WTC11 (cell line): ENCODE measurements at regions not wholly inside any gene's neighbourhood (a gene's known extent, or its start where the extent isn't known, plus 50 kb on each side); places are given as distances from the start of the nearest gene placed in this dataset.

Experiments
- ATAC-seq: fragments of 200-7000 bp; cut with Tn5 transposase; 2 replicates; pipeline ENCODE4 v1.10.0; 2021; ENCODE audit warnings: mild to moderate bottlenecking, moderate library complexity
- CTCF ChIA-PET: fragments of 300-600 bp; sonication (Branson Sonifier 250); formaldehyde crosslinking; loops from one replicate; lab custom pipeline; 2021; ENCODE audit warnings: antibody characterized with exemption; lab: Charles Lee
- POLR2A ChIA-PET: fragments of 350-600 bp; sonication (Branson Sonifier 250); formaldehyde crosslinking; loops from one replicate; lab custom pipeline; 2021; ENCODE audit warnings: antibody characterized with exemption; lab: Charles Lee
- DNase-seq: peaks from one replicate; pipeline ENCODE4 v3.0.0; 2021; ENCODE audit warnings: low spot score
- H3K27ac Mint-ChIP-seq: 2 replicates; pipeline ENCODE4 v1.8.0; 2021; ENCODE audit warnings: mixed read lengths
- H3K27me3 Mint-ChIP-seq: 2 replicates; pipeline ENCODE4 v1.8.0; 2021; ENCODE audit warnings: low read depth, mild to moderate bottlenecking, moderate library complexity, mixed read lengths
- H3K36me3 Mint-ChIP-seq: 2 replicates; pipeline ENCODE4 v1.8.0; 2021; ENCODE audit warnings: mixed read lengths
- H3K4me1 Mint-ChIP-seq: 2 replicates; pipeline ENCODE4 v1.8.0; 2022; ENCODE audit warnings: mixed read lengths
- H3K4me3 Mint-ChIP-seq: 2 replicates; pipeline ENCODE4 v1.8.0; 2021; ENCODE audit warnings: mild to moderate bottlenecking, moderate library complexity, mixed read lengths
- H3K9me3 Mint-ChIP-seq: 2 replicates; pipeline ENCODE4 v1.8.0; 2021; ENCODE audit warnings: mixed read lengths
- CREB1 ChIP-seq: sonication (generic); formaldehyde crosslinking; IDR thresholded peaks from 2 replicates; pipeline ENCODE4 v1.8.0; 2023; ENCODE audit warnings: mild to moderate bottlenecking, missing genetic modification reagents
- CREM ChIP-seq: sonication (generic); formaldehyde crosslinking; IDR thresholded peaks from 2 replicates; pipeline ENCODE4 v1.8.1; 2022; ENCODE audit warnings: mild to moderate bottlenecking, missing genetic modification reagents, moderate library complexity
- ETV6 ChIP-seq: sonication (generic); formaldehyde crosslinking; IDR thresholded peaks from 2 replicates; pipeline ENCODE4 v1.8.1; 2022; ENCODE audit warnings: mild to moderate bottlenecking, missing genetic modification reagents
- FOXJ3 ChIP-seq: sonication (generic); formaldehyde crosslinking; IDR thresholded peaks from 2 replicates; pipeline ENCODE4 v1.9.0; 2021; ENCODE audit warnings: missing genetic modification reagents, mild to moderate bottlenecking, borderline replicate concordance
- GRHL2 ChIP-seq: fragments of 250-450 bp; sonication (Bioruptor Pico); IDR thresholded peaks from 2 replicates; pipeline ENCODE4 v1.8.0; 2022; ENCODE audit warnings: mild to moderate bottlenecking, moderate library complexity; ENCODE audit not compliant: insufficient replicate concordance, severe bottlenecking
- JAZF1 ChIP-seq: fragments of 250-450 bp; sonication (Bioruptor Pico); IDR thresholded peaks from 2 replicates; pipeline ENCODE4 v1.9.0; 2021; ENCODE audit warnings: moderate library complexity, mild to moderate bottlenecking, inconsistent platforms
- MXD4 ChIP-seq: fragments of 250-450 bp; sonication (Bioruptor Pico); IDR thresholded peaks from 2 replicates; pipeline ENCODE4 v1.8.0; 2021; ENCODE audit warnings: mild to moderate bottlenecking, moderate library complexity, borderline replicate concordance
- MYBL2 ChIP-seq: sonication (generic); formaldehyde crosslinking; IDR thresholded peaks from 2 replicates; pipeline ENCODE4 v1.8.1; 2023; ENCODE audit warnings: mild to moderate bottlenecking, moderate library complexity, missing genetic modification reagents
- NR1H2 ChIP-seq: sonication (generic); formaldehyde crosslinking; IDR thresholded peaks from 2 replicates; pipeline ENCODE4 v1.9.0; 2021; ENCODE audit warnings: mild to moderate bottlenecking, moderate library complexity, missing genetic modification reagents
- NR2C2 ChIP-seq: sonication (generic); formaldehyde crosslinking; IDR thresholded peaks from 2 replicates; pipeline ENCODE4 v1.8.0; 2022; ENCODE audit warnings: mild to moderate bottlenecking, missing genetic modification reagents
- PRRX2 ChIP-seq: fragments of 250-450 bp; sonication (Bioruptor Pico); IDR thresholded peaks from 2 replicates; pipeline ENCODE4 v1.8.0; 2021; ENCODE audit warnings: mild to moderate bottlenecking
- RORB ChIP-seq: fragments of 250-450 bp; sonication (Bioruptor Pico); IDR thresholded peaks from 2 replicates; pipeline ENCODE4 v1.9.0; 2021; ENCODE audit warnings: mild to moderate bottlenecking
- TF ChIP-seq, protein P1 (sequence below): sonication (generic); formaldehyde crosslinking; IDR thresholded peaks from 2 replicates; pipeline ENCODE4 v1.8.1; 2023; ENCODE audit warnings: mild to moderate bottlenecking, missing genetic modification reagents, moderate library complexity
- TF ChIP-seq, protein P2 (sequence below): fragments of 250-450 bp; sonication (Bioruptor Pico); conservative IDR thresholded peaks from 2 replicates; pipeline ENCODE4 v1.9.0; 2021; ENCODE audit warnings: mild to moderate bottlenecking
- TF ChIP-seq, protein P3 (sequence below): fragments of 250-450 bp; sonication (Bioruptor Pico); IDR thresholded peaks from 2 replicates; pipeline ENCODE4 v1.9.0; 2021; ENCODE audit warnings: mild to moderate bottlenecking
- TF ChIP-seq, protein P4 (sequence below): sonication (generic); formaldehyde crosslinking; IDR thresholded peaks from 2 replicates; pipeline ENCODE4 v1.8.1; 2023; ENCODE audit warnings: mild to moderate bottlenecking, missing genetic modification reagents, moderate library complexity
- TF ChIP-seq, protein P5 (sequence below): sonication (generic); formaldehyde crosslinking; IDR thresholded peaks from 2 replicates; pipeline ENCODE4 v1.8.1; 2023; ENCODE audit warnings: mild to moderate bottlenecking, moderate library complexity, missing genetic modification reagents
- TF ChIP-seq, protein P6 (sequence below): sonication (generic); formaldehyde crosslinking; IDR thresholded peaks from 2 replicates; pipeline ENCODE4 v1.8.1; 2022; ENCODE audit warnings: low read depth, mild to moderate bottlenecking, moderate library complexity, missing genetic modification reagents, borderline replicate concordance
- TF ChIP-seq, protein P7 (sequence below): fragments of 200-600 bp; IDR thresholded peaks from 2 replicates; pipeline ENCODE4 v1.8.0; 2022; ENCODE audit warnings: antibody characterized with exemption

DNA sequence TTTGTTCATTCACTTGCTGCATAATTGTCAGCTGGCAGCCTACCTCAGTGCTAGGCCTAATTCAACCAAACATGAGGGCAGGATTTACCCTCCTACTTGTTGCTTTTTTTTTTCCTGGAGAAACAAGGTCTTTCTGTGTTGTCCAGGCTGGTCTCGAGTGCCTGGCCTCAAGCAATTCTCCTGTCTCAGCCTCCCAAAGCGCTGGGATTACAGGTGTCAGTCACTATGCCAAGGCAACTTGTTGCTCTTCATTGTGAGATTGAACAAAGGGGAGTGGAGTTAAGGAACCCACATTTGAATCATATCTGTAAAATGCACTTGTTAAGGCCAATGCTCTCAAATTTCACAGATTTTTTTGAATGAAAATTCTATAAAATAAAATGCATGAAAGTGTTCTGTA is 380.5 kb downstream of the TMEM161B start:
- CTCF ChIA-PET = no interaction called here
- ATAC-seq (no peak), DNase-seq (no peak)
- Mint-ChIP-seq H3K36me3 (no peaks in the 10 kb centered on the region; the same call in 1 of the 2 replicates), H3K27me3 (no peaks in the 10 kb centered on the region), H3K27ac (no peak overlapping the region), H3K9me3 (no peaks in the 10 kb centered on the region), H3K4me1 (no peaks in the 10 kb centered on the region), H3K4me3 (no peak overlapping the region)
- TF ChIP-seq FOXJ3 = no peak
- no peak for TF ChIP-seq RORB
- TF ChIP-seq, protein P1, sequence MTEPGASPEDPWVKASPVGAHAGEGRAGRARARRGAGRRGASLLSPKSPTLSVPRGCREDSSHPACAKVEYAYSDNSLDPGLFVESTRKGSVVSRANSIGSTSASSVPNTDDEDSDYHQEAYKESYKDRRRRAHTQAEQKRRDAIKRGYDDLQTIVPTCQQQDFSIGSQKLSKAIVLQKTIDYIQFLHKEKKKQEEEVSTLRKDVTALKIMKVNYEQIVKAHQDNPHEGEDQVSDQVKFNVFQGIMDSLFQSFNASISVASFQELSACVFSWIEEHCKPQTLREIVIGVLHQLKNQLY = no peak
- no peak for TF ChIP-seq GRHL2 (CRISPR knock-in tag)
- TF ChIP-seq, protein P2, sequence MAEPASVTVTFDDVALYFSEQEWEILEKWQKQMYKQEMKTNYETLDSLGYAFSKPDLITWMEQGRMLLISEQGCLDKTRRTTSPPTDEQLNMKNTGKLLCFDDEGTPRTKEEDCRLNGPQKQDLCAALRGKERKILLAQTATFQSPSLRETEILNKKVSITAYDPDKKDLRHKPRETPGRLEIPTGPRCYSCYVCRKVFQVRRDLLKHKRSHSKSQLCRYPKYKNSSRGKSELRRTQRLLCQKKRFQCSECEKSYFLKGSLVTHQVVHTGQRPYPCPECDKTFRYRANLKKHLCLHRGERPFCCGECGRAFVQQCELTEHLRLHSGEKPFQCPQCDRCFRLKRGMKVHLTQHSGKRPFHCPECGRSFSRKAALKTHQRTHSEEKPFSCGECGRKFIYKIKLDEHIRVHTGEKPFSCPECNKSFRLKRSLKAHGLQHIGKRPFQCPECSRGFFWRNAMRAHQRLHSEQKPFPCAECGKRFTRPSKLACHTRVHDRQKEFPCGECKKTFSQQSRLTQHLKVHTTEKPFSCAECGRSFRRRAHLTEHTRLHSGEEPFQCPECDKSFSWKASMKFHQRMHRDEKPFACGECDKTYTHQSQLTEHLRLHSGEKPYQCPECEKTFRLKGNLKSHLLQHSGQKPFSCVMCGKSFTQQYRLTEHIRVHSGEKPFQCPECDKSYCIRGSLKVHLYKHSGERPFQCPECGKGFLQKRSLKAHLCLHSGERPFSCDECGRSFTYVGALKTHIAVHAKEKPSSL (CRISPR knock-in tag) = no peak
- TF ChIP-seq, protein P3, sequence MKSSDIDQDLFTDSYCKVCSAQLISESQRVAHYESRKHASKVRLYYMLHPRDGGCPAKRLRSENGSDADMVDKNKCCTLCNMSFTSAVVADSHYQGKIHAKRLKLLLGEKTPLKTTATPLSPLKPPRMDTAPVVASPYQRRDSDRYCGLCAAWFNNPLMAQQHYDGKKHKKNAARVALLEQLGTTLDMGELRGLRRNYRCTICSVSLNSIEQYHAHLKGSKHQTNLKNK = no peak
- TF ChIP-seq, protein P4, sequence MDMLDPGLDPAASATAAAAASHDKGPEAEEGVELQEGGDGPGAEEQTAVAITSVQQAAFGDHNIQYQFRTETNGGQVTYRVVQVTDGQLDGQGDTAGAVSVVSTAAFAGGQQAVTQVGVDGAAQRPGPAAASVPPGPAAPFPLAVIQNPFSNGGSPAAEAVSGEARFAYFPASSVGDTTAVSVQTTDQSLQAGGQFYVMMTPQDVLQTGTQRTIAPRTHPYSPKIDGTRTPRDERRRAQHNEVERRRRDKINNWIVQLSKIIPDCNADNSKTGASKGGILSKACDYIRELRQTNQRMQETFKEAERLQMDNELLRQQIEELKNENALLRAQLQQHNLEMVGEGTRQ (CRISPR knock-in tag) = no peak
- TF ChIP-seq MYBL2 (CRISPR knock-in tag) = no peak
- TF ChIP-seq, protein P5, sequence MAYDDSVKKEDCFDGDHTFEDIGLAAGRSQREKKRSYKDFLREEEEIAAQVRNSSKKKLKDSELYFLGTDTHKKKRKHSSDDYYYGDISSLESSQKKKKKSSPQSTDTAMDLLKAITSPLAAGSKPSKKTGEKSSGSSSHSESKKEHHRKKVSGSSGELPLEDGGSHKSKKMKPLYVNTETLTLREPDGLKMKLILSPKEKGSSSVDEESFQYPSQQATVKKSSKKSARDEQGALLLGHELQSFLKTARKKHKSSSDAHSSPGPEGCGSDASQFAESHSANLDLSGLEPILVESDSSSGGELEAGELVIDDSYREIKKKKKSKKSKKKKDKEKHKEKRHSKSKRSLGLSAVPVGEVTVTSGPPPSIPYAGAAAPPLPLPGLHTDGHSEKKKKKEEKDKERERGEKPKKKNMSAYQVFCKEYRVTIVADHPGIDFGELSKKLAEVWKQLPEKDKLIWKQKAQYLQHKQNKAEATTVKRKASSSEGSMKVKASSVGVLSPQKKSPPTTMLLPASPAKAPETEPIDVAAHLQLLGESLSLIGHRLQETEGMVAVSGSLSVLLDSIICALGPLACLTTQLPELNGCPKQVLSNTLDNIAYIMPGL (CRISPR knock-in tag) = no peak
- no peak for TF ChIP-seq NR1H2
- no peak for TF ChIP-seq ETV6 (CRISPR knock-in tag)
- no peak for TF ChIP-seq CREM (CRISPR knock-in tag)
- TF ChIP-seq, protein P6, sequence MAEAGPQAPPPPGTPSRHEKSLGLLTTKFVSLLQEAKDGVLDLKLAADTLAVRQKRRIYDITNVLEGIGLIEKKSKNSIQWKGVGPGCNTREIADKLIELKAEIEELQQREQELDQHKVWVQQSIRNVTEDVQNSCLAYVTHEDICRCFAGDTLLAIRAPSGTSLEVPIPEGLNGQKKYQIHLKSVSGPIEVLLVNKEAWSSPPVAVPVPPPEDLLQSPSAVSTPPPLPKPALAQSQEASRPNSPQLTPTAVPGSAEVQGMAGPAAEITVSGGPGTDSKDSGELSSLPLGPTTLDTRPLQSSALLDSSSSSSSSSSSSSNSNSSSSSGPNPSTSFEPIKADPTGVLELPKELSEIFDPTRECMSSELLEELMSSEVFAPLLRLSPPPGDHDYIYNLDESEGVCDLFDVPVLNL (CRISPR knock-in tag) = no peak
- no peak for TF ChIP-seq NR2C2 (CRISPR knock-in tag)
- TF ChIP-seq PRRX2 (CRISPR knock-in tag) = no peak
- TF ChIP-seq, protein P7, sequence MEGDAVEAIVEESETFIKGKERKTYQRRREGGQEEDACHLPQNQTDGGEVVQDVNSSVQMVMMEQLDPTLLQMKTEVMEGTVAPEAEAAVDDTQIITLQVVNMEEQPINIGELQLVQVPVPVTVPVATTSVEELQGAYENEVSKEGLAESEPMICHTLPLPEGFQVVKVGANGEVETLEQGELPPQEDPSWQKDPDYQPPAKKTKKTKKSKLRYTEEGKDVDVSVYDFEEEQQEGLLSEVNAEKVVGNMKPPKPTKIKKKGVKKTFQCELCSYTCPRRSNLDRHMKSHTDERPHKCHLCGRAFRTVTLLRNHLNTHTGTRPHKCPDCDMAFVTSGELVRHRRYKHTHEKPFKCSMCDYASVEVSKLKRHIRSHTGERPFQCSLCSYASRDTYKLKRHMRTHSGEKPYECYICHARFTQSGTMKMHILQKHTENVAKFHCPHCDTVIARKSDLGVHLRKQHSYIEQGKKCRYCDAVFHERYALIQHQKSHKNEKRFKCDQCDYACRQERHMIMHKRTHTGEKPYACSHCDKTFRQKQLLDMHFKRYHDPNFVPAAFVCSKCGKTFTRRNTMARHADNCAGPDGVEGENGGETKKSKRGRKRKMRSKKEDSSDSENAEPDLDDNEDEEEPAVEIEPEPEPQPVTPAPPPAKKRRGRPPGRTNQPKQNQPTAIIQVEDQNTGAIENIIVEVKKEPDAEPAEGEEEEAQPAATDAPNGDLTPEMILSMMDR = no peak
- no peak for TF ChIP-seq CREB1 (CRISPR knock-in tag)
- no peak for TF ChIP-seq JAZF1
- no peak for TF ChIP-seq MXD4 (CRISPR knock-in tag)
- POLR2A ChIA-PET = no interaction called here
